Sigmoid colon (tissue), 4 donors: ENCODE measurements at regions not wholly inside any gene's neighbourhood (a gene's known extent, or its start where the extent isn't known, plus 50 kb on each side); places are given as distances from the start of the nearest gene placed in this dataset.

ENCODE experiments used
- POLR2A ChIP-seq, 2 donors: fragments of 450-650 bp; IDR thresholded peaks; one replicate each; pipeline ENCODE4 v1.6.1; 2016; ENCODE audit warnings: antibody characterized with exemption in 2 of 2, mild to moderate bottlenecking in 2 of 2, moderate library complexity in 2 of 2
- POLR2AphosphoS5 ChIP-seq, 4 donors: sonication (generic); formaldehyde crosslinking; IDR thresholded peaks; one replicate each; pipeline ENCODE4 v1.6.1; 2017; ENCODE audit warnings: antibody characterized with exemption in 4 of 4
- TF ChIP-seq, protein P1 (sequence below), 4 experiments: fragments of 450-650 bp in 3 of 4; fragments of 200-600 bp in 1 of 4; IDR thresholded peaks; one replicate each; pipeline ENCODE4 v1.5.1; 2016 to 2019; ENCODE audit warnings: antibody characterized with exemption in 4 of 4, mild to moderate bottlenecking in 3 of 4, moderate library complexity in 2 of 4

DNA sequence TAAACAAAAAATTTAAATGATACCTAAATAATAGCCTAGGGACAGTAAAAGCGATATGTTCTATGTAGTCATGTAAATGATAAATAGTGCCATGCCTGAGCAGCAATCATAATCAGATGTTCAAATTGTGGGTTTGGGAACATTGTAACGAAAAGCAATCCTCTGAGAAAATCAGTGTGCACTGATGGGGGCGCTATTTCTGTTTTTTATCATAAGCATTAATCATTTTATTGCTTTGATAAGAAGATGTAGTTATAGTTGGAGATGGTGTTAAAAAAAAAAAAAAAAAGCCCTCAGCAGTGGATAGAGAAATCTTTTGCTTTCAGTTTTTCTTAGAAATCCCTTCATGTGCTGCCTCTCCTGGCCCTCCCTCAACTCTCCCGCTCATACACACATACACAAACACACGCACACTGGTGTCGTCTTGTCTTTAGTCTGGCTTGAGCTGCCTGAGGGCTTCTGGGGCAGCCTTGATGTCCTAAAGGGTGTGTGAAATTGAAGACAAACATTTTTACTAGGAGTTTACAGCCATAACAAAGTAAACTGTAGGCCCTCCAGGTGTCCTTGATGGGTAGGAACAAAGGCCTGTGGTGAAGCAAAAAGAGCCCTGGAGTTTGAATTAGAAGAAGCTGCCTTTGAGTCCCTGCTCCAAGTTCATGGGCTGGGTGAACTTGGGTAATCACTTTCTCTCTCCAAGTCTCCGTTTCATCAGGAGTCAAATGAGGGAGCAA is 428.1 kb downstream of the SOX2 start:
- TF ChIP-seq, protein P1, sequence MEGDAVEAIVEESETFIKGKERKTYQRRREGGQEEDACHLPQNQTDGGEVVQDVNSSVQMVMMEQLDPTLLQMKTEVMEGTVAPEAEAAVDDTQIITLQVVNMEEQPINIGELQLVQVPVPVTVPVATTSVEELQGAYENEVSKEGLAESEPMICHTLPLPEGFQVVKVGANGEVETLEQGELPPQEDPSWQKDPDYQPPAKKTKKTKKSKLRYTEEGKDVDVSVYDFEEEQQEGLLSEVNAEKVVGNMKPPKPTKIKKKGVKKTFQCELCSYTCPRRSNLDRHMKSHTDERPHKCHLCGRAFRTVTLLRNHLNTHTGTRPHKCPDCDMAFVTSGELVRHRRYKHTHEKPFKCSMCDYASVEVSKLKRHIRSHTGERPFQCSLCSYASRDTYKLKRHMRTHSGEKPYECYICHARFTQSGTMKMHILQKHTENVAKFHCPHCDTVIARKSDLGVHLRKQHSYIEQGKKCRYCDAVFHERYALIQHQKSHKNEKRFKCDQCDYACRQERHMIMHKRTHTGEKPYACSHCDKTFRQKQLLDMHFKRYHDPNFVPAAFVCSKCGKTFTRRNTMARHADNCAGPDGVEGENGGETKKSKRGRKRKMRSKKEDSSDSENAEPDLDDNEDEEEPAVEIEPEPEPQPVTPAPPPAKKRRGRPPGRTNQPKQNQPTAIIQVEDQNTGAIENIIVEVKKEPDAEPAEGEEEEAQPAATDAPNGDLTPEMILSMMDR (IDR thresholded peaks at IDR 0.05) = no peak
- TF ChIP-seq POLR2AphosphoS5 (IDR thresholded peaks at IDR 0.05) (no peak), POLR2A (IDR thresholded peaks at IDR 0.05) (no peak)
